ENCODE measurements at regions not wholly inside any gene's neighbourhood (a gene's known extent, or its start where the extent isn't known, plus 50 kb on each side); places are given as distances from the start of the nearest gene placed in this dataset.

GRCh38 chr12:38543151-38543550 lies 226.6 kb downstream of the ALG10B start:
- H3K27ac Mint-ChIP-seq = no peak overlapping the region
- peaks cover 24% of the 10 kb centered on the region for H3K4me1 Mint-ChIP-seq
- H3K4me3 Mint-ChIP-seq = no peak overlapping the region
- no peaks in the 10 kb centered on the region for H3K9me3 Mint-ChIP-seq
- TF ChIP-seq, protein P1, sequence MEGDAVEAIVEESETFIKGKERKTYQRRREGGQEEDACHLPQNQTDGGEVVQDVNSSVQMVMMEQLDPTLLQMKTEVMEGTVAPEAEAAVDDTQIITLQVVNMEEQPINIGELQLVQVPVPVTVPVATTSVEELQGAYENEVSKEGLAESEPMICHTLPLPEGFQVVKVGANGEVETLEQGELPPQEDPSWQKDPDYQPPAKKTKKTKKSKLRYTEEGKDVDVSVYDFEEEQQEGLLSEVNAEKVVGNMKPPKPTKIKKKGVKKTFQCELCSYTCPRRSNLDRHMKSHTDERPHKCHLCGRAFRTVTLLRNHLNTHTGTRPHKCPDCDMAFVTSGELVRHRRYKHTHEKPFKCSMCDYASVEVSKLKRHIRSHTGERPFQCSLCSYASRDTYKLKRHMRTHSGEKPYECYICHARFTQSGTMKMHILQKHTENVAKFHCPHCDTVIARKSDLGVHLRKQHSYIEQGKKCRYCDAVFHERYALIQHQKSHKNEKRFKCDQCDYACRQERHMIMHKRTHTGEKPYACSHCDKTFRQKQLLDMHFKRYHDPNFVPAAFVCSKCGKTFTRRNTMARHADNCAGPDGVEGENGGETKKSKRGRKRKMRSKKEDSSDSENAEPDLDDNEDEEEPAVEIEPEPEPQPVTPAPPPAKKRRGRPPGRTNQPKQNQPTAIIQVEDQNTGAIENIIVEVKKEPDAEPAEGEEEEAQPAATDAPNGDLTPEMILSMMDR (IDR thresholded peaks at IDR 0.05; ENCODE audit: unreplicated experiment in 3 of 3) = no peak
- no peaks in the 10 kb centered on the region for H3K27me3 Mint-ChIP-seq (ENCODE audit: low read depth)
- no peaks in the 10 kb centered on the region for H3K36me3 Mint-ChIP-seq (ENCODE audit: low read depth)

DNA sequence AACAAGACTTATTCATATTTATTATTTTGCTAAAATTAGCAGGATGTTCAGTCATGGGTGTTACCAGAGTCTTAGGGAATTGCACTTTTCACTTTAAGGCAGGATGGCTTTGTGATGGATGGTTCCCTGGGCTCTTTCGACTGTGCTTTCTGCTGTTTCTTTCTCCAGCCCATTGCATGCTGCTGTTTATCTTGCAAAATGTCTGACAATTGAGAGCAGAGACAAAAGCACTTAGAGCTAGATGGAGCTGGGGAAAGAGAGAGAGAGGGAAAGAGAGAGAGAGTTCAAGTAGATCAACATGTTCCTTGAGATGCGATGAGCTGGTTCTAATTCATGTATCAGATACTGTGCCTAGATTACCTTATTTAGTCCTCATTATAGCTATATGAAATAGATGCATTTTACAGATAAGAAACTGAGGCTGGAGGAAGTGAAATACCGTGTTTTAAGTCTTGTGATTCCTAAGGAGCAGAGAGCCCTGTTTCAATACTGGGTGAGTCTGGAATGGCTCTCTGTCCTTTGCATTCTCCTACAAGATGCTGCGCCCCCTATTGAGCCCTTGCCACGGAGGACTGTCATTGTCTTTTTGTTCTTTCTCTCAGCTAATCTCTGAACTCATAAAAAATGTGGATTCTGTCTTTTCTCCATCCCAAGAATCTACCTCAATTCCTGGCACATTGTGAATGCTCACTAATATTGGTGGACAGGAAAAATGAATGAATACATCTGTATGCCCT lies 227.9 kb downstream of the ALG10B start:
- no peak overlapping the region for H3K4me3 Mint-ChIP-seq
- no peaks in the 10 kb centered on the region for H3K9me3 Mint-ChIP-seq
- H3K36me3 Mint-ChIP-seq (ENCODE audit: low read depth) = no peaks in the 10 kb centered on the region
- no peaks in the 10 kb centered on the region for H3K27me3 Mint-ChIP-seq (ENCODE audit: low read depth)
- TF ChIP-seq, protein P1 (IDR thresholded peaks at IDR 0.05; ENCODE audit: unreplicated experiment in 3 of 3) = no peak
- peaks cover 24% of the 10 kb centered on the region for H3K4me1 Mint-ChIP-seq
- H3K27ac Mint-ChIP-seq = no peak overlapping the region

- H3K4me1 Mint-ChIP-seq = peaks cover 3% of the 10 kb centered on the region
- H3K27ac Mint-ChIP-seq = no peak overlapping the region
- H3K36me3 Mint-ChIP-seq (ENCODE audit: low read depth) = no peaks in the 10 kb centered on the region
- no peaks in the 10 kb centered on the region for H3K27me3 Mint-ChIP-seq (ENCODE audit: low read depth)
- no peaks in the 10 kb centered on the region for H3K9me3 Mint-ChIP-seq
- TF ChIP-seq, protein P1 (IDR thresholded peaks at IDR 0.05; ENCODE audit: unreplicated experiment in 3 of 3) = no peak
- H3K4me3 Mint-ChIP-seq = no peak overlapping the region
Measured at GRCh38 chr12:38547586-38547985, 231.0 kb downstream of the ALG10B start.

DNA sequence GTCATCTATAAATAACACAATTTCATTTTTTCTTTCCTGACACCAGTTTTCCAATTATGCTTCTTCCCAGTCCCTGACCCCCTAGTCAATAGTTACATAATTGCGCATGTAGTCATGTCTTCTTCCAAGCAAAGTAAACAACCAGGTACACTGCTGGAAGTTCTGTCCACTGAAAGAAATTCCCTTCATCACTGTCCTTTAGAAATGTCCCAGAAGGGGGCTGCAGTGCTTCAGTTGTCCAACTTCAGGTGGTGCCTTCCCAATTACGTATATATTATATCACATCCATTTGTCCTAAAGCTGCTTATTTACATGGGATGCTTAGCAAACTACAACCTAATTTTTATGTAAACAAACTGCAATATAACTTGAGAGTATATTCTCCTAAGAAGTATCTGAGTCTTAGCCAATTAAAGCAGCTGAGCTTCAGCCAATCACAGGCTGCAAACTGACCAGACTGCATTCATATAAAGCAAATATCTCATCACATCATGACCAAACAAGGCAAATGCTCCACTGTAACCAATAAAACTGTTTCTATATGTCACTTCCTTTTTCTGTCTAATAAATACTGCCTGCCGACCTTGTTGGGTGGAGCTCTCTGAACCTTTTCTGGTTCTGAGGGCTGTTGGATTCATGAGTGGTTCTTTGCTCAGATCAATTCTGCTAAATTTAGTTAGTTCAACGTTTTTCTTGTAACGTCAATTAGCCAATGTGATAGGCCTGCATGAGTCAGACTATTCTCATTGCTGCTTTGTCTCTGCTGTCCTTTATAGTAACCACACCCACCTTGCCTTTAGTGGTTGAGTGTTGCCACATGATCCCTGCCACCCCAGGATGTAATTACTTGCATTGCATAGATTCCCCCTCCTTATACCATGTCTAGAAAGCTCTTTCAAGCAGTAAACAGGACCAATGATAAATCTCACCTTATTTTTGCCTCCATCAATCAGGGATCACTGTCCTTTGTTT lies 239.3 kb downstream of the ALG10B start:
- H3K27ac Mint-ChIP-seq = no peak overlapping the region
- TF ChIP-seq, protein P1 (IDR thresholded peaks at IDR 0.05; ENCODE audit: unreplicated experiment in 3 of 3) = no peak
- H3K36me3 Mint-ChIP-seq (ENCODE audit: low read depth) = no peaks in the 10 kb centered on the region
- H3K27me3 Mint-ChIP-seq (ENCODE audit: low read depth) = no peaks in the 10 kb centered on the region
- H3K9me3 Mint-ChIP-seq = no peaks in the 10 kb centered on the region
- H3K4me3 Mint-ChIP-seq = no peak overlapping the region
- no peaks in the 10 kb centered on the region for H3K4me1 Mint-ChIP-seq

- Mint-ChIP-seq H3K27me3 (ENCODE audit: low read depth) (no peaks in the 10 kb centered on the region), H3K4me1 (no peaks in the 10 kb centered on the region), H3K4me3 (no peak overlapping the region), H3K9me3 (no peaks in the 10 kb centered on the region), H3K27ac (no peak overlapping the region), H3K36me3 (ENCODE audit: low read depth) (no peaks in the 10 kb centered on the region)
- TF ChIP-seq, protein P1 (IDR thresholded peaks at IDR 0.05; ENCODE audit: unreplicated experiment in 3 of 3) = no peak
Measured at GRCh38 chr12:38556647-38557046, 240.1 kb downstream of the ALG10B start.
